ENCODE measurements at regions not wholly inside any gene's neighbourhood (a gene's known extent, or its start where the extent isn't known, plus 50 kb on each side); places are given as distances from the start of the nearest gene placed in this dataset.

- no peak for TF ChIP-seq FOXA1 (IDR thresholded peaks at IDR 0.05)
- TF ChIP-seq, protein P1, sequence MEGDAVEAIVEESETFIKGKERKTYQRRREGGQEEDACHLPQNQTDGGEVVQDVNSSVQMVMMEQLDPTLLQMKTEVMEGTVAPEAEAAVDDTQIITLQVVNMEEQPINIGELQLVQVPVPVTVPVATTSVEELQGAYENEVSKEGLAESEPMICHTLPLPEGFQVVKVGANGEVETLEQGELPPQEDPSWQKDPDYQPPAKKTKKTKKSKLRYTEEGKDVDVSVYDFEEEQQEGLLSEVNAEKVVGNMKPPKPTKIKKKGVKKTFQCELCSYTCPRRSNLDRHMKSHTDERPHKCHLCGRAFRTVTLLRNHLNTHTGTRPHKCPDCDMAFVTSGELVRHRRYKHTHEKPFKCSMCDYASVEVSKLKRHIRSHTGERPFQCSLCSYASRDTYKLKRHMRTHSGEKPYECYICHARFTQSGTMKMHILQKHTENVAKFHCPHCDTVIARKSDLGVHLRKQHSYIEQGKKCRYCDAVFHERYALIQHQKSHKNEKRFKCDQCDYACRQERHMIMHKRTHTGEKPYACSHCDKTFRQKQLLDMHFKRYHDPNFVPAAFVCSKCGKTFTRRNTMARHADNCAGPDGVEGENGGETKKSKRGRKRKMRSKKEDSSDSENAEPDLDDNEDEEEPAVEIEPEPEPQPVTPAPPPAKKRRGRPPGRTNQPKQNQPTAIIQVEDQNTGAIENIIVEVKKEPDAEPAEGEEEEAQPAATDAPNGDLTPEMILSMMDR (IDR thresholded peaks at IDR 0.05; ENCODE audit: low read depth, low read length, missing input control) = no peak
- TF ChIP-seq EGR1 (IDR thresholded peaks at IDR 0.05; ENCODE audit: low read depth in 2 of 2) = no peak
- TF ChIP-seq JUND (IDR thresholded peaks at IDR 0.05) = no peak
- TF ChIP-seq TAF1 (conservative IDR thresholded peaks at IDR 0.05) = no peak
- TF ChIP-seq YY1 (IDR thresholded peaks at IDR 0.05) = no peak
- TF ChIP-seq RAD21 (IDR thresholded peaks at IDR 0.05) = no peak
- no peak for TF ChIP-seq GABPA (IDR thresholded peaks at IDR 0.05 in 1 of 2, conservative IDR thresholded peaks at IDR 0.05 in 1 of 2)
- TF ChIP-seq HNF4G (IDR thresholded peaks at IDR 0.05) = no peak
Observed at GRCh38 chr13:91101381-91101780, 246.1 kb upstream of the MIR17HG start.

Data from liver (tissue), 3 donors.